ENCODE measurements at regions not wholly inside any gene's neighbourhood (a gene's known extent, or its start where the extent isn't known, plus 50 kb on each side); places are given as distances from the start of the nearest gene placed in this dataset.

DNA sequence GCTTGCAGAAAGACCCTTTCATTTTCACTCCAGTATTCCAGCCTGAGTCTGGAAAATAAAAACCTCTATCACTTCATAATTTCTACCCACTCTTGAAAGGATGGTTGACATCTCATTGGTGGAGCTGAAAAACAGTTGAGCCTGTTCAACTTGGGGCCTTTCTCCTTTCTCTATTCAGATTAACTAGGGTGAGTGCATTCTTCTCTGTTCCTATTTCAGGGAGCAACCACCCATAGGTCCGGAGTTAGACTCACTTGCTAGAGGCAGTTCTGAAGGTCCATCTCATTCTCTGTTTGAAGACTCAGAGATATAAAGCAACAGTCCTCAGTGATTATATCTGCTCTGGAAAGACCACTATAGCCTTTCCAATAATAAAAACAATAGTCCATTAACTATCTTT lies 167.9 kb upstream of the SPOPL start:
- Mint-ChIP-seq H3K27me3 (no peaks in the 10 kb centered on the region), H3K4me1 (ENCODE audit: low read depth) (peaks cover 26% of the 10 kb centered on the region), H3K9me3 (ENCODE audit: low read depth) (no peaks in the 10 kb centered on the region), H3K27ac (no peak overlapping the region), H3K4me3 (ENCODE audit: low read depth) (no peak overlapping the region), H3K36me3 (ENCODE audit: insufficient read depth) (no peaks in the 10 kb centered on the region)
- TF ChIP-seq, protein P1, sequence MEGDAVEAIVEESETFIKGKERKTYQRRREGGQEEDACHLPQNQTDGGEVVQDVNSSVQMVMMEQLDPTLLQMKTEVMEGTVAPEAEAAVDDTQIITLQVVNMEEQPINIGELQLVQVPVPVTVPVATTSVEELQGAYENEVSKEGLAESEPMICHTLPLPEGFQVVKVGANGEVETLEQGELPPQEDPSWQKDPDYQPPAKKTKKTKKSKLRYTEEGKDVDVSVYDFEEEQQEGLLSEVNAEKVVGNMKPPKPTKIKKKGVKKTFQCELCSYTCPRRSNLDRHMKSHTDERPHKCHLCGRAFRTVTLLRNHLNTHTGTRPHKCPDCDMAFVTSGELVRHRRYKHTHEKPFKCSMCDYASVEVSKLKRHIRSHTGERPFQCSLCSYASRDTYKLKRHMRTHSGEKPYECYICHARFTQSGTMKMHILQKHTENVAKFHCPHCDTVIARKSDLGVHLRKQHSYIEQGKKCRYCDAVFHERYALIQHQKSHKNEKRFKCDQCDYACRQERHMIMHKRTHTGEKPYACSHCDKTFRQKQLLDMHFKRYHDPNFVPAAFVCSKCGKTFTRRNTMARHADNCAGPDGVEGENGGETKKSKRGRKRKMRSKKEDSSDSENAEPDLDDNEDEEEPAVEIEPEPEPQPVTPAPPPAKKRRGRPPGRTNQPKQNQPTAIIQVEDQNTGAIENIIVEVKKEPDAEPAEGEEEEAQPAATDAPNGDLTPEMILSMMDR (IDR thresholded peaks at IDR 0.05; ENCODE audit: unreplicated experiment) = no peak
- no peak for DNase-seq (ENCODE audit: low spot score, unreplicated experiment)

DNA sequence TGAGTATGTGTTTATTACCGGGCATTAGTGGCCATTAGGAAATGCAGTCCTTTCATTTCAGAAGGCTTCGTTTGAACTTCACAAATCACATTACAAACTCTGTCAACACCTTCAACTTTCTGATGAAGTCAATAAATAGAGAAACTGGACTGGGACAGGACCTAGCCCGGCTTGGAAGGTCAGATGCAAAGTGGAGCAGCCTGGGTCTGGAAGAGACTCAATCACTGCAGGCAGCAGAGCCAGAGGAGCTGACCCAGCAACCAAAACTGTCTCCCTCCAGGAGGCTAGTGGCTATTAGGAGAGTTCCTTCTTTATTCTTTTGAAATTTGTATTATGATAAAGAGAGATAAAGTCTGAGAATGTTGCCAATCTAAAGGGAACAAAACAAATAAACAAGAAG lies 167.2 kb upstream of the SPOPL start:
- Mint-ChIP-seq H3K27me3 (no peaks in the 10 kb centered on the region), H3K4me3 (ENCODE audit: low read depth) (no peak overlapping the region), H3K9me3 (ENCODE audit: low read depth) (no peaks in the 10 kb centered on the region), H3K4me1 (ENCODE audit: low read depth) (peaks cover 22% of the 10 kb centered on the region), H3K27ac (peak overlapping the region; percentile 16), H3K36me3 (ENCODE audit: insufficient read depth) (no peaks in the 10 kb centered on the region)
- DNase-seq (ENCODE audit: low spot score, unreplicated experiment) = no peak
- TF ChIP-seq, protein P1 (IDR thresholded peaks at IDR 0.05; ENCODE audit: unreplicated experiment) = no peak

DNA sequence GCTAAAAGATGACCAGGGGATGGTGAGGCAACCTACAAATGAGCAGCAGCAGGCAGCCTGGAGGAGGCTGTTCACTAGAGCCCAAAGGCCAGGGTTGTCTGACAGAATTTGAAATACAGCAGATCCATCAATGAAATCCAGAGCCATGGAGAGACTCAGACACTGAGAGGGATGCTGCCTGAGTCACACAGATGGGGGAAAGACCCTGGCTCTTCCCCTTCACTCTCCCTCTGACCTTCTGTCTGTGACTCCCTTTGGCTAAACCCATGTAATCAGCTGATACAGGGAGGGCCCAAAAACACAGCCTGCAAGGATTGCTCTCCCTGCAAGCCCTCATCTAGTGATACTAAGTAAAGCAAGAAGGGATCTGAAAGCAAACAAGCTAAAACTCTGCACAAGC lies 166.5 kb upstream of the SPOPL start:
- no peaks in the 10 kb centered on the region for H3K9me3 Mint-ChIP-seq (ENCODE audit: low read depth)
- no peak overlapping the region for H3K4me3 Mint-ChIP-seq (ENCODE audit: low read depth)
- no peak overlapping the region for H3K27ac Mint-ChIP-seq
- TF ChIP-seq, protein P1 (IDR thresholded peaks at IDR 0.05; ENCODE audit: unreplicated experiment) = no peak
- no peak for DNase-seq (ENCODE audit: low spot score, unreplicated experiment)
- no peaks in the 10 kb centered on the region for H3K27me3 Mint-ChIP-seq
- H3K36me3 Mint-ChIP-seq (ENCODE audit: insufficient read depth) = no peaks in the 10 kb centered on the region
- peaks cover 19% of the 10 kb centered on the region for H3K4me1 Mint-ChIP-seq (ENCODE audit: low read depth)

DNA sequence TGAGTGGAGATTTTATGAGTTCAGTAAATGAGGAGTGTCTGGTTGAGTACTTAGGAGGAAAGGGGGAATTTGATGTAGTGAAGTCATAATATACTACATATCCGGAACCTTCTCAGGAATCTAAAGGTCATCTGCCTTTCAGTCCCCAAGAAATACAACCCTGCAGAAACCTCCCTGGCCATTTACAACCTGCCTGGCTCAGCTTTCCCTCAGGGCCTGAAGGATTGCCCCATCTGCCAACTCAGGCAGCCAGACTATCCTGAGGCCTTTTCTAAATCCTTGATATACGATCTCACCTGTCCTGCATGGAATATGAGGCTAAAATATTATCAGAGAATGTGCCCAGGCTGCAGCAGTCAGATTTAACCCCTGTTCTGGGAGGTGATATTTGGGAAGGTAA lies 165.4 kb upstream of the SPOPL start:
- H3K27me3 Mint-ChIP-seq = no peaks in the 10 kb centered on the region
- H3K36me3 Mint-ChIP-seq (ENCODE audit: insufficient read depth) = no peaks in the 10 kb centered on the region
- H3K4me1 Mint-ChIP-seq (ENCODE audit: low read depth) = peaks cover 17% of the 10 kb centered on the region
- TF ChIP-seq, protein P1 (IDR thresholded peaks at IDR 0.05; ENCODE audit: unreplicated experiment) = no peak
- H3K27ac Mint-ChIP-seq = no peak overlapping the region
- H3K9me3 Mint-ChIP-seq (ENCODE audit: low read depth) = no peaks in the 10 kb centered on the region
- no peak for DNase-seq (ENCODE audit: low spot score, unreplicated experiment)
- no peak overlapping the region for H3K4me3 Mint-ChIP-seq (ENCODE audit: low read depth)

DNA sequence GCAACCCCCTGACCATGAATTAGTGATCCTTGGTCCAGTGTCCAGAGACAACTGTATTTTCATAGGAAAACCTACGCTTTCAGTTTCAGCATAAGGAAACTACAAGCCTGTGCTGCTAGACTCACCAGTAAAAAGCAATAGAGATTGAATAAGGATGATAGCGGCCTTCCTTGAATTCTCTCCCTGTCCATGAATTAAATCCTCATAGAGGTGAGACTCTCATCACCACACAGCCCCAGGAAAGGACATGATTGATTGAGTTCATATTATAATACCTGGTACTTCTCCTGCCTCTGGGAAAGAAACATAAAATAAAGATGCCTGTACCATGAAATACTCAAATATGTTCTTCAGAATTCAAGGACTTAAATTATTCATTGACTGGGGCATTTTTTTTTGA lies 146.3 kb upstream of the SPOPL start:
- DNase-seq (ENCODE audit: low spot score, unreplicated experiment) = no peak
- Mint-ChIP-seq H3K4me1 (ENCODE audit: low read depth) (peaks cover 3% of the 10 kb centered on the region), H3K27me3 (no peaks in the 10 kb centered on the region), H3K36me3 (ENCODE audit: insufficient read depth) (no peaks in the 10 kb centered on the region), H3K9me3 (ENCODE audit: low read depth) (no peaks in the 10 kb centered on the region), H3K4me3 (ENCODE audit: low read depth) (no peak overlapping the region), H3K27ac (no peak overlapping the region)
- TF ChIP-seq, protein P1 (IDR thresholded peaks at IDR 0.05; ENCODE audit: unreplicated experiment) = no peak
